ENCODE measurements at regions not wholly inside any gene's neighbourhood (a gene's known extent, or its start where the extent isn't known, plus 50 kb on each side); places are given as distances from the start of the nearest gene placed in this dataset.

- TF ChIP-seq CTCF (conservative IDR thresholded peaks at IDR 0.05) (no peak), ZFX (IDR thresholded peaks at IDR 0.05) (no peak)
These were observed 167.1 kb downstream of the ADAMTS15 start for GRCh38 chr11:130615561-130615960.

Data from C4-2B (cell line).